Ascending aorta (tissue), 2 donors: ENCODE measurements at regions not wholly inside any gene's neighbourhood (a gene's known extent, or its start where the extent isn't known, plus 50 kb on each side); places are given as distances from the start of the nearest gene placed in this dataset.

Experiments used
- DNase-seq, 2 donors: peaks; one replicate each; pipeline ENCODE4 v3.0.0-alpha.2; 2019; ENCODE audit warnings: low spot score in 2 of 2
- H3K27ac ChIP-seq, 2 donors: fragments of 200-600 bp; sonication (generic); one replicate each; pipeline ENCODE4 v1.5.1; 2016 to 2017; ENCODE audit warnings: mild to moderate bottlenecking in 1 of 2
- H3K27me3 ChIP-seq: fragments of 200-600 bp; sonication (generic); one replicate; pipeline ENCODE4 v1.5.1; 2017
- H3K36me3 ChIP-seq, 2 donors: fragments of 200-600 bp; sonication (generic); one replicate each; pipeline ENCODE4 v1.5.1; 2016
- H3K4me1 ChIP-seq, 2 donors: fragments of 200-600 bp; sonication (generic); one replicate each; pipeline ENCODE4 v1.5.1; 2016 to 2017; ENCODE audit warnings: mild to moderate bottlenecking in 1 of 2
- H3K4me3 ChIP-seq, 2 donors: fragments of 200-600 bp; sonication (generic); one replicate each; pipeline ENCODE4 v1.5.1; 2016 to 2017; ENCODE audit warnings: mild to moderate bottlenecking in 1 of 2
- H3K9me3 ChIP-seq, 2 donors: fragments of 200-600 bp; sonication (generic); one replicate each; pipeline ENCODE4 v1.5.1; 2016
- CTCF ChIP-seq, 3 experiments: fragments of 200-600 bp in 2 of 3; fragments of 450-650 bp in 1 of 3; sonication (generic) in 2 of 3; IDR thresholded peaks; one replicate each; pipeline ENCODE4 v1.5.1; 2016 to 2019; ENCODE audit warnings: antibody characterized with exemption in 3 of 3, mild to moderate bottlenecking in 1 of 3, moderate library complexity in 1 of 3
- intact Hi-C: fragments of 100-400 bp; cut with DNase I; formaldehyde crosslinking; loops from one replicate; pipeline ENCODE4 v1.15.1; 2023

- Histone ChIP-seq H3K36me3 (no peaks in the 10 kb centered on the region), H3K27ac (no peak overlapping the region), H3K27me3 (no peaks in the 10 kb centered on the region), H3K4me3 (peak overlapping the region; percentile 6 to 14), H3K4me1 (peaks cover 6 to 9% of the 10 kb centered on the region in 2 donors), H3K9me3 (no peaks in the 10 kb centered on the region)
- no peak for DNase-seq
- intact Hi-C loops, result no loop called here
- TF ChIP-seq CTCF (IDR thresholded peaks at IDR 0.05), result no peak
Measured at GRCh38 chr6:22146931-22147701, 149.7 kb downstream of the PRL start.

DNA sequence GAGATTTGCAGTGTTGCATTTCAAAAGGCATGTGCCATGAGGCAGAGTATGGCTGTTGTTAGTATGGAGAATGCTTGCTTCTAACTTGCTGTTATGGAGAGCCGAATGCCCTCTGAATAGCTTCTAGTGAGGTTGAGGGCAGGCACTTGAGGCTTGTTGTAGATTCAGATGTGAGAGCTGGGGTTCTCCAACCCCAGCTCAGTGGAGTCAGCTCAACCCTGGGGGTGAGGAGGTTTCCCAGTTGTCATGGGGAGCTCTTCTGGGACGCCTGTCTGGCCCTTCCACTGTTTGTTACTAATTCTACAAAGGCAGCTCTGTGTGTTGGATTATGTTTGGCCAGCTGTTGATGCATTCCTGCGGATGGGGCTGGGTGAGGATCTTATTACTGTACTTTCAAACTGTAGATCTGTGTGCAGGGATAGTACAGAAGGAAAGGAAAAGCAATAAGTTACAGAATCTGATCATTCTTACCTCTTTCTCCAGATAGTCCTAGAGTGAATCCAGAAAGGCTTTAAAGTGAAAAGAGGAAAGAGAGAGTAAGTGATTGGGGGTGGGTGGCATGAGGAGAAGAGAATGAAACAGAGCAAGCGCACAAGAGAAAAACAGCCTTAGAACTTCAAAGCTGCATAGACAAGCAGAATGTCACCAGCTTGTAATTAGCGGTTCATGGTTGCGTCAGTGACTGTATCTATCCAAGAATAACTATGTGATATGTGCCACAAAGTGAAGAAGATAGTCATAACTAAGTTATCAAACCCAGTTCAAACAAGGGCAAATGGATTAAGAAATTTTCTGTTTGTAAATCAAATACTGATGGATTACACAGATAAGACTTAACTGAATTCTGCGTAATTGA lies 148.7 kb downstream of the PRL start:
- Histone ChIP-seq H3K4me3 (no peak overlapping the region), H3K27ac (no peak overlapping the region), H3K36me3 (no peaks in the 10 kb centered on the region), H3K27me3 (no peaks in the 10 kb centered on the region), H3K9me3 (no peaks in the 10 kb centered on the region), H3K4me1 (peaks cover 6 to 9% of the 10 kb centered on the region in 2 donors)
- intact Hi-C loops, result no loop called here
- DNase-seq, result no peak
- TF ChIP-seq CTCF (IDR thresholded peaks at IDR 0.05), result no peak

GRCh38 chr6:22149096-22149495 lies 147.7 kb downstream of the PRL start:
- Histone ChIP-seq H3K4me1 (peaks cover 6 to 9% of the 10 kb centered on the region in 2 donors), H3K27ac (no peak overlapping the region), H3K9me3 (no peaks in the 10 kb centered on the region), H3K4me3 (no peak overlapping the region), H3K36me3 (no peaks in the 10 kb centered on the region), H3K27me3 (no peaks in the 10 kb centered on the region)
- DNase-seq, result no peak
- TF ChIP-seq CTCF (IDR thresholded peaks at IDR 0.05), result no peak
- intact Hi-C loops, result no loop called here

DNA sequence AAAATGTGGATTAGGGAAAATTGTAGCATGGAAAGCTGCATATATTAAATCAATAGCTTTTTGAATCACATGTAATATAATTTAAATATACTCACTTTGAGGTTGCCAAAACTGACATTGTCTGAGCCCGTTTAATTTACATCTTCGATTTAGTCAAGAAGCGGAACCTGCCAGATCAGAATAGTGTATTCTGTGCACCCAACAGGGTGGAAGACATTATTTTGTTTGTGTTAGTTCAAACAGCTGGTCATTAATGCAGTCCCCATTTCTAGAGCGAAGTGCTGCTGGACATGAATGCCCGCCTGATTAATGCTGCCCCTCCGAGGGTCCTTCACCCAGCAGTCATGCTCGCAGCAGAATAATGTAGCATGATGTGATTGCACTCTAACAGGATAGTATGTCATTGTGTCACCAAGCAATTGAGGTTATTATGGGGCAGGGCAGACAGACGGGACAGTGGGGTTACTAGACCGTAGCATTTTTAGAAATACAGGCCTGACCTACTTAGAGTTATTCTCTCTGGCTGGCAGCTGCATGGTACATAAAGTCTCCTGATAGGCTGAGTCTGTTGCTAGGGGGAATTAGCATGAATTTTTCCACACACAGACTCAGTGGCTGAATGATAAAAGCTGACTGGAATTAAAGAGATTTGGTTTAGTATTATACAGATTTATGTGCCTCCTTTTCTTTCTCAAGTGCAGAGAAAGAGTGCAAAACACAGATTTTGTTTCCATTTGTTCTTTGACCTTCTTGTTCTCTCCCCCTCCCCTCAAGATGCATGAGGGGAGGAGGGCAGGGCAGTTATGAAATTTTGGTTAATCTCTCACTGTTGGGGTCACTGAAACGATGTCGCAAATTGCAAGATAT lies 147.1 kb downstream of the PRL start:
- no peak overlapping the region for H3K27ac ChIP-seq
- intact Hi-C loops, result no loop called here
- H3K27me3 ChIP-seq, result no peaks in the 10 kb centered on the region
- H3K36me3 ChIP-seq, result no peaks in the 10 kb centered on the region
- no peak for TF ChIP-seq CTCF (IDR thresholded peaks at IDR 0.05)
- peaks cover 6 to 9% of the 10 kb centered on the region in 2 donors for H3K4me1 ChIP-seq
- no peak overlapping the region for H3K4me3 ChIP-seq
- H3K9me3 ChIP-seq, result no peaks in the 10 kb centered on the region
- no peak for DNase-seq

DNA sequence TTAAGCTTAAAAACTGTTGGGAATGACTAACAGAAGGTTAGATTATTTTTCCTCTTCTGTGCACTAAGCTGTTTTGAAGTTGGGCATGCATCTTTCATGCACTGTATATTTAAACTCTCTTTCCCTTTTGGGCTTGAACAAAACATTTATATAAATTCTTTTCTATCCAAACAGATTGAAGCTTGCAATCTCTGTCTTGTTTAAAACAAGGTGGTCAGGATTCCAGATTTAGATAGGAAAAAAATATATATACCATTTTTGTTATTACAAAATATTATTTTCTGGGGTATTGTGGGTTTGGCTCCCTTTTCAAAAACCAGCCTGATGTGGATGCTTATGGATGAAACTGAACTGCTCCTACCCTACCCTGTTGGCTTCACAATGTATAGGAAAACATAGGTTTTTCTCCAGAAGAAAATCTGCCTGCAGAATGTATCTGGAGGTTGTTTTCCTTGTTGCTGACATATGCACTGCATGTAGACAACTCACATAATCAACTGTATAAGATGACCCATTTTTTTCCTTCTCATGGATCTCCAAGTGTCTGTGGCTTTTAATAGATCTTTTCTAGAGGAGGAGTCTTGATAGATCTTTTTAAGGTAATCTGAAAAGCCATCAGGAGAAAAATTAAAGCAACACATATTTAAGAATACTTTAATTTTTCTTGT lies 146.3 kb downstream of the PRL start:
- H3K36me3 ChIP-seq, result no peaks in the 10 kb centered on the region
- no peaks in the 10 kb centered on the region for H3K9me3 ChIP-seq
- intact Hi-C loops, result no loop called here
- H3K27me3 ChIP-seq, result no peaks in the 10 kb centered on the region
- no peak for TF ChIP-seq CTCF (IDR thresholded peaks at IDR 0.05)
- H3K27ac ChIP-seq, result no peak overlapping the region
- DNase-seq, result no peak
- no peak overlapping the region for H3K4me3 ChIP-seq
- H3K4me1 ChIP-seq, result peaks cover 6 to 9% of the 10 kb centered on the region in 2 donors
